AG04450 (cell line): ENCODE measurements at regions not wholly inside any gene's neighbourhood (a gene's known extent, or its start where the extent isn't known, plus 50 kb on each side); places are given as distances from the start of the nearest gene placed in this dataset.
"Not testable (repeated sequence)": the region's sequence is repeated elsewhere in the genome, so short reads cannot be mapped to it uniquely, and the experiment has no call there.

Experiments
- CTCF ChIA-PET: fragments of 300-600, 350-600 bp; formaldehyde crosslinking; extraction: SDS; loops from one replicate; lab custom pipeline; 2022; ENCODE audit warnings: antibody characterized with exemption, inconsistent platforms; lab: Charles Lee
- POLR2A ChIA-PET: fragments of 350-600 bp; formaldehyde crosslinking; extraction: SDS; loops from one replicate; lab custom pipeline; 2021; ENCODE audit warnings: antibody characterized with exemption, inconsistent platforms; lab: Yijun Ruan, JAX
- DNase-seq: peaks from one replicate; pipeline ENCODE4 v3.0.0-alpha.2; 2011; ENCODE audit warnings: low read depth, low spot score
- H3K27ac ChIP-seq: one replicate; pipeline ENCODE4 v1.5.1; 2012; ENCODE audit warnings: low read depth, low read length, control low read depth
- H3K27me3 ChIP-seq: one replicate; pipeline ENCODE4 v1.6.0; 2012; ENCODE audit warnings: low read length; ENCODE audit not compliant: control insufficient read depth, insufficient read depth
- H3K4me3 ChIP-seq: 2 replicates; pipeline ENCODE4 v1.5.1; 2011; ENCODE audit warnings: mild to moderate bottlenecking, low read depth, low read length, control low read depth
- H3K9me3 ChIP-seq: 2 replicates; pipeline ENCODE4 v1.5.1; 2012; ENCODE audit warnings: low read length; ENCODE audit not compliant: control insufficient read depth, insufficient read depth
- CTCF ChIP-seq: IDR thresholded peaks from 2 replicates; pipeline ENCODE4 v1.5.1; 2011; ENCODE audit warnings: low read depth, low read length, control low read depth, inconsistent platforms

- Histone ChIP-seq H3K9me3 (peaks cover 10% of the 10 kb centered on the region), H3K27me3 (no peaks in the 10 kb centered on the region), H3K4me3 (no peak overlapping the region), H3K27ac (no peak overlapping the region)
- ChIA-PET POLR2A (no interaction called here), CTCF (no interaction called here)
- no peak for DNase-seq
- no peak for TF ChIP-seq CTCF
Measured at GRCh38 chr7:109622320-109622719, 1052.6 kb downstream of the DNAJB9 start.

DNA sequence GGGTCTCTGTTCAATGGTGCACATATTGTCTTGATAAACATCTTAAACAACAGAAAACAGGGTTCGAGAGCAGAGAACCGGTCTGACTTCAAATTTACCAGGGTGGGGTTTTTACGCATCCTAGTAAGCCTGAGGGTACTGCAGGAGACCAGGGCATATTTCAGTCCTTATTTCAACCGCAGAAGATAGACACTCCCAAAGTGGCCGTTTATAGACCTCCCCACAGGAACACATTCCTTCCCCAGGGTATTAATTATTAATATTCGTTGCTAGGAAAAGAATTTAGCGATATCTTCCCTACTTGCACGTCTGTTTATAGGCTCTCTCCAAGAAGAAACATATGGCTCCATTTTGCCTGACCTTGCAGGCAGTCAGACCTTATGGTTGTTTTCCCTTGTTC, 1063.2 kb downstream of the DNAJB9 start:
- H3K9me3 ChIP-seq, POLR2A ChIA-PET, DNase-seq, CTCF ChIA-PET, H3K4me3 ChIP-seq, H3K27me3 ChIP-seq, H3K27ac ChIP-seq: not testable (repeated sequence)

DNA sequence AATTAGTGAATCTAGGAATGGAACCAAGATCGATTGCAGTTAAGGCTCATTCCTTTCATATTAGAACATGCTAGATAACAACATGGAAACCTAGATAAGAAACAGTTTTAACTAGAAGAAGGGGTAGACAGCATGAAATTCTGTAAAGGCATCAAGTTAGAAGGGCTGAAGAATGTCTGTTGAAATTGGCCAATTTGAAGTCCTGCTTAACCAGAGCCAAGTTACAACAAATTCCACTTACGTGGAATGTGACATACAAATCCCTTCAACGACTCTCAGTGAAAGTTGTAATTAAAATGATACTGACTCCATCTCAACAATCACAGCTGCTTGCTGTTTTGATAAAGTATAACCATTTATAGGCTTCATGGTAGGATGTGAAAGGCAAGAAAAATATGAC, 1065.7 kb downstream of the DNAJB9 start:
- Histone ChIP-seq H3K4me3 (no peak overlapping the region), H3K27ac (no peak overlapping the region), H3K27me3 (no peaks in the 10 kb centered on the region), H3K9me3 (peaks cover 4% of the 10 kb centered on the region; the same call in 1 of the 2 replicates)
- no peak for TF ChIP-seq CTCF
- DNase-seq = no peak
- ChIA-PET CTCF (no interaction called here), POLR2A (no interaction called here)

- Histone ChIP-seq H3K27ac (no peak overlapping the region), H3K27me3 (no peaks in the 10 kb centered on the region), H3K9me3 (peaks cover 4% of the 10 kb centered on the region; the same call in 1 of the 2 replicates), H3K4me3 (no peak overlapping the region)
- CTCF ChIA-PET = no interaction called here
- POLR2A ChIA-PET = no interaction called here
- TF ChIP-seq CTCF = no peak
- DNase-seq = no peak
Measured at GRCh38 chr7:109637428-109637990, 1067.8 kb downstream of the DNAJB9 start.

GRCh38 chr7:109638321-109638720, 1068.6 kb downstream of the DNAJB9 start:
- DNase-seq = no peak
- TF ChIP-seq CTCF = no peak
- H3K27ac ChIP-seq = no peak overlapping the region
- H3K27me3 ChIP-seq = no peaks in the 10 kb centered on the region
- POLR2A ChIA-PET = no interaction called here
- peaks cover 4% of the 10 kb centered on the region; the same call in 1 of the 2 replicates for H3K9me3 ChIP-seq
- CTCF ChIA-PET = no interaction called here
- H3K4me3 ChIP-seq = no peak overlapping the region
